H9 (cell line): ENCODE measurements at regions not wholly inside any gene's neighbourhood (a gene's known extent, or its start where the extent isn't known, plus 50 kb on each side); places are given as distances from the start of the nearest gene placed in this dataset.

Experiments used
- DNase-seq: peaks from one replicate; pipeline ENCODE4 v3.0.0-alpha.2; 2017
- H2AFZ ChIP-seq: one replicate; pipeline ENCODE4 v1.6.1; 2013; ENCODE audit warnings: mild to moderate bottlenecking, low read length, control low read depth, moderate library complexity
- H2AK5ac ChIP-seq: 2 replicates; pipeline ENCODE4 v1.6.1; 2013; ENCODE audit warnings: low read length, control low read depth, mixed read lengths; ENCODE audit not compliant: insufficient read length
- H2BK120ac ChIP-seq: one replicate; pipeline ENCODE4 v1.6.1; 2013; ENCODE audit warnings: low read depth, mild to moderate bottlenecking, low read length, control low read depth, inconsistent platforms; ENCODE audit not compliant: poor library complexity, severe bottlenecking
- H2BK12ac ChIP-seq: 2 replicates; pipeline ENCODE4 v1.6.1; 2013; ENCODE audit warnings: low read length, control low read depth, mixed read lengths, low read depth; ENCODE audit not compliant: insufficient read length
- H2BK15ac ChIP-seq: 2 replicates; pipeline ENCODE4 v1.6.1; 2013; ENCODE audit warnings: low read depth, low read length, control low read depth
- H2BK20ac ChIP-seq: one replicate; pipeline ENCODE4 v1.6.1; 2013; ENCODE audit warnings: low read depth, mild to moderate bottlenecking, low read length, control low read depth, inconsistent platforms; ENCODE audit not compliant: poor library complexity, severe bottlenecking
- H2BK5ac ChIP-seq: 2 replicates; pipeline ENCODE4 v1.6.1; 2013; ENCODE audit warnings: low read length, control low read depth, mixed read lengths; ENCODE audit not compliant: insufficient read length
- H3K14ac ChIP-seq: 2 replicates; pipeline ENCODE4 v1.6.1; 2013; ENCODE audit warnings: low read length, control low read depth; ENCODE audit not compliant: insufficient read depth
- H3K18ac ChIP-seq: 2 replicates; pipeline ENCODE4 v1.6.1; 2013; ENCODE audit warnings: low read depth, mild to moderate bottlenecking, mixed read lengths, low read length, control low read depth; ENCODE audit not compliant: insufficient read length
- H3K23ac ChIP-seq: 2 replicates; pipeline ENCODE4 v1.6.1; 2013; ENCODE audit warnings: low read length, control low read depth, mixed read lengths, low read depth; ENCODE audit not compliant: insufficient read length
- H3K23me2 ChIP-seq: 2 replicates; pipeline ENCODE4 v1.6.1; 2013; ENCODE audit warnings: low read depth, mild to moderate bottlenecking, mixed read lengths, low read length, control low read depth; ENCODE audit not compliant: insufficient read length, poor library complexity, severe bottlenecking
- H3K27ac ChIP-seq: 2 replicates; pipeline ENCODE4 v1.5.1; 2013; ENCODE audit warnings: low read length, control low read depth, mixed read lengths, low read depth; ENCODE audit not compliant: insufficient read length
- H3K27me3 ChIP-seq: 2 replicates; pipeline ENCODE4 v1.6.1; 2013; ENCODE audit warnings: low read length, control low read depth, inconsistent platforms; ENCODE audit not compliant: insufficient read depth
- H3K4ac ChIP-seq: 2 replicates; pipeline ENCODE4 v1.6.1; 2013; ENCODE audit warnings: low read depth, mild to moderate bottlenecking, control low read depth, inconsistent platforms, low read length, moderate library complexity
- H3K4me1 ChIP-seq: 2 replicates; pipeline ENCODE4 v1.6.1; 2013; ENCODE audit warnings: low read length, control low read depth, inconsistent platforms; ENCODE audit not compliant: insufficient read depth
- H3K4me2 ChIP-seq: 2 replicates; pipeline ENCODE4 v1.6.1; 2013; ENCODE audit warnings: low read length, control low read depth, mixed read lengths; ENCODE audit not compliant: insufficient read length, insufficient read depth
- H3K56ac ChIP-seq: 2 replicates; pipeline ENCODE4 v1.6.1; 2013; ENCODE audit warnings: low read depth, mild to moderate bottlenecking, mixed read lengths, low read length, control low read depth; ENCODE audit not compliant: insufficient read length
- H3K79me1 ChIP-seq: 2 replicates; pipeline ENCODE4 v1.6.1; 2013; ENCODE audit warnings: low read depth, mild to moderate bottlenecking, moderate library complexity, low read length, control low read depth, inconsistent platforms; ENCODE audit not compliant: insufficient read depth, poor library complexity, severe bottlenecking
- H3K79me2 ChIP-seq: 2 replicates; pipeline ENCODE4 v1.6.1; 2013; ENCODE audit warnings: low read length, control low read depth, inconsistent platforms; ENCODE audit not compliant: insufficient read depth
- H3K9ac ChIP-seq: 2 replicates; pipeline ENCODE4 v1.6.1; 2013; ENCODE audit warnings: low read length, control low read depth, mixed read lengths; ENCODE audit not compliant: insufficient read length; ENCODE audit errors: extremely low read depth
- H3K9me3 ChIP-seq: one replicate; pipeline ENCODE4 v1.6.1; 2013; ENCODE audit warnings: low read depth, low read length, inconsistent platforms; ENCODE audit not compliant: control insufficient read depth
- H3T11ph ChIP-seq: one replicate; pipeline ENCODE4 v1.6.1; 2013; ENCODE audit warnings: mild to moderate bottlenecking, low read length, control low read depth, inconsistent platforms
- H4K20me1 ChIP-seq: one replicate; pipeline ENCODE4 v1.6.1; 2013; ENCODE audit not compliant: control insufficient read depth, insufficient read length, insufficient read depth
- H4K5ac ChIP-seq: 2 replicates; pipeline ENCODE4 v1.6.1; 2013; ENCODE audit warnings: low read depth, mild to moderate bottlenecking, mixed read lengths, low read length, control low read depth; ENCODE audit not compliant: insufficient read length
- H4K8ac ChIP-seq: replicated peaks from 2 replicates; pipeline ENCODE4 v1.6.1; 2013; ENCODE audit warnings: low read length, control low read depth, mixed read lengths, low read depth; ENCODE audit not compliant: insufficient read length
- H4K91ac ChIP-seq: 2 replicates; pipeline ENCODE4 v1.6.1; 2013; ENCODE audit warnings: low read depth, mild to moderate bottlenecking, moderate library complexity, mixed read lengths, low read length, control low read depth; ENCODE audit not compliant: insufficient read length
- H3K27ac Mint-ChIP-seq, 3 experiments: 2 replicates in 2 of 3; 3 replicates in 1 of 3; pipeline ENCODE4 v1.8.0; 2020 to 2021; ENCODE audit warnings: mixed read lengths in 3 of 3, mild to moderate bottlenecking in 1 of 3, moderate library complexity in 1 of 3
- H3K27me3 Mint-ChIP-seq: 2 replicates; pipeline ENCODE4 v1.8.0; 2021; ENCODE audit warnings: low read depth, mild to moderate bottlenecking, moderate library complexity, mixed read lengths
- H3K36me3 Mint-ChIP-seq, 3 experiments: 2 replicates in 2 of 3; 3 replicates in 1 of 3; pipeline ENCODE4 v1.8.0; 2020 to 2021; ENCODE audit warnings: low read depth in 3 of 3, mixed read lengths in 3 of 3; ENCODE audit not compliant: insufficient read depth in 1 of 3
- H3K4me1 Mint-ChIP-seq, 2 experiments: 2 replicates each; pipeline ENCODE4 v1.8.0; 2020; ENCODE audit warnings: mixed read lengths in 2 of 2
- H3K4me3 Mint-ChIP-seq, 2 experiments: 2 replicates in 1 of 2; 3 replicates in 1 of 2; pipeline ENCODE4 v1.8.0; 2020 to 2021; ENCODE audit warnings: mild to moderate bottlenecking in 2 of 2, mixed read lengths in 2 of 2, moderate library complexity in 1 of 2
- H3K9me3 Mint-ChIP-seq, 2 experiments: 2 replicates in 1 of 2; 3 replicates in 1 of 2; pipeline ENCODE4 v1.8.0; 2020; ENCODE audit warnings: mild to moderate bottlenecking in 2 of 2, mixed read lengths in 2 of 2, moderate library complexity in 1 of 2
- WGBS: extraction: QIAGEN DNeasy Blood & Tissue Kit; methylation state at CpG from one replicate; pipeline ENCODE4 v1.1.7; 2013; ENCODE audit warnings: missing lambda C conversion rate, low lambda C conversion rate, mixed read lengths; ENCODE audit not compliant: insufficient read length; ENCODE audit errors: extremely low coverage; 5-methylcytosine and 5-hydroxymethylcytosine counted together
- TF ChIP-seq, protein P1 (sequence below): fragments of 200-600 bp; sonication (generic); conservative IDR thresholded peaks from 3 replicates; pipeline ENCODE4 v1.8.0; 2021; ENCODE audit warnings: antibody characterized with exemption, mild to moderate bottlenecking

DNA sequence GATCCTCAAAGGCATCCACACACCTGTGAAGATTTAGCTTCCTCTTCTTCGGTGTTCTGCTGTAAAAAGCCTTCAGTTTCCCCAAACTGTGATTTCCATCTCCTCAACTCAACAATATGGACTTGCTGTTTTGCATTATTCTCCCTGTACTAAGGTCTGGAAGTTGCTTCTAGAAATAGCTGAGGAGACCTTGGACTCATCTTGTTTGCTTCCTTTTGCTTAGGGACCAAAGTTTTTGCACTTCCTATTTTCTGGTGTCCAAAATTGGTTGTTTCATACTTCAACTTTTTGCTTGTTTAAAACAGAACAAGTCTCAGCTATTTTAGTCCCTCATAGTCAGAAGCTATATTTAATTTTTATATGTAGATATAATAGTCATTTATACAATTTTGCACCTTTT lies 201.9 kb upstream of the COPS8 start:
- Histone ChIP-seq H3K79me1 (no peaks in the 10 kb centered on the region), H3K56ac (no peak overlapping the region), H4K8ac (no peak overlapping the region), H2BK5ac (no peak overlapping the region), H2AFZ (no peak overlapping the region), H3K9ac (no peak overlapping the region), H3K9me3 (no peaks in the 10 kb centered on the region), H2BK15ac (no peak overlapping the region), H2BK20ac (no peak overlapping the region), H4K91ac (no peak overlapping the region), H2BK120ac (no peak overlapping the region), H3T11ph (no peak overlapping the region), H3K18ac (no peak overlapping the region), H3K23me2 (no peaks in the 10 kb centered on the region), H3K23ac (no peak overlapping the region), H2BK12ac (no peak overlapping the region), H2AK5ac (no peak overlapping the region), H3K4ac (no peak overlapping the region), H3K27ac (no peak overlapping the region), H3K79me2 (no peaks in the 10 kb centered on the region), H3K4me2 (no peak overlapping the region), H4K5ac (no peak overlapping the region), H3K14ac (no peak overlapping the region), H4K20me1 (no peaks in the 10 kb centered on the region), H3K27me3 (no peaks in the 10 kb centered on the region), H3K4me1 (no peaks in the 10 kb centered on the region)
- no peak overlapping the region for H3K4me3 Mint-ChIP-seq
- TF ChIP-seq, protein P1, sequence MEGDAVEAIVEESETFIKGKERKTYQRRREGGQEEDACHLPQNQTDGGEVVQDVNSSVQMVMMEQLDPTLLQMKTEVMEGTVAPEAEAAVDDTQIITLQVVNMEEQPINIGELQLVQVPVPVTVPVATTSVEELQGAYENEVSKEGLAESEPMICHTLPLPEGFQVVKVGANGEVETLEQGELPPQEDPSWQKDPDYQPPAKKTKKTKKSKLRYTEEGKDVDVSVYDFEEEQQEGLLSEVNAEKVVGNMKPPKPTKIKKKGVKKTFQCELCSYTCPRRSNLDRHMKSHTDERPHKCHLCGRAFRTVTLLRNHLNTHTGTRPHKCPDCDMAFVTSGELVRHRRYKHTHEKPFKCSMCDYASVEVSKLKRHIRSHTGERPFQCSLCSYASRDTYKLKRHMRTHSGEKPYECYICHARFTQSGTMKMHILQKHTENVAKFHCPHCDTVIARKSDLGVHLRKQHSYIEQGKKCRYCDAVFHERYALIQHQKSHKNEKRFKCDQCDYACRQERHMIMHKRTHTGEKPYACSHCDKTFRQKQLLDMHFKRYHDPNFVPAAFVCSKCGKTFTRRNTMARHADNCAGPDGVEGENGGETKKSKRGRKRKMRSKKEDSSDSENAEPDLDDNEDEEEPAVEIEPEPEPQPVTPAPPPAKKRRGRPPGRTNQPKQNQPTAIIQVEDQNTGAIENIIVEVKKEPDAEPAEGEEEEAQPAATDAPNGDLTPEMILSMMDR, result no peak
- H3K9me3 Mint-ChIP-seq, result peaks cover 12 to 13% of the 10 kb centered on the region in 2 experiments
- H3K27me3 Mint-ChIP-seq, result peaks cover 2% of the 10 kb centered on the region; the same call in 1 of the 2 replicates
- DNase-seq, result no peak
- H3K36me3 Mint-ChIP-seq, result peaks cover 0 to 18% (median 1%) of the 10 kb centered on the region in 3 experiments; a peak in 4 of 7 replicates
- no CpG with 5 or more reads among the region's 1 CpG for WGBS
- no peaks in the 10 kb centered on the region for H3K4me1 Mint-ChIP-seq
- no peak overlapping the region for H3K27ac Mint-ChIP-seq
